ENCODE measurements at regions not wholly inside any gene's neighbourhood (a gene's known extent, or its start where the extent isn't known, plus 50 kb on each side); places are given as distances from the start of the nearest gene placed in this dataset.

GRCh38 chr12:66045506-66045905, 85.0 kb downstream of the LLPH start:
- Histone ChIP-seq H3K23ac (ENCODE audit: insufficient read length, low read depth, low read length) (no peak overlapping the region), H2AK5ac (ENCODE audit: insufficient read length, low read length) (no peak overlapping the region), H3K4me2 (ENCODE audit: insufficient read depth, insufficient read length, low read length) (no peak overlapping the region), H4K5ac (ENCODE audit: insufficient read length, low read depth, low read length) (no peak overlapping the region), H2BK5ac (ENCODE audit: insufficient read length, low read length) (no peak overlapping the region), H2BK120ac (ENCODE audit: low read depth, low read length, poor library complexity, severe bottlenecking) (no peak overlapping the region), H2BK15ac (ENCODE audit: low read depth, low read length) (no peak overlapping the region), H2AFZ (ENCODE audit: low read length) (no peak overlapping the region), H4K91ac (ENCODE audit: insufficient read length, low read depth, low read length) (no peak overlapping the region), H3K18ac (ENCODE audit: insufficient read length, low read depth, low read length) (no peak overlapping the region), H3K14ac (ENCODE audit: insufficient read depth, low read length) (no peak overlapping the region), H3K9ac (ENCODE audit: extremely low read depth, insufficient read length, low read length) (no peak overlapping the region), H3K27ac (ENCODE audit: insufficient read length, low read depth, low read length) (no peak overlapping the region), H4K20me1 (ENCODE audit: control insufficient read depth, insufficient read depth, insufficient read length) (no peaks in the 10 kb centered on the region), H3K56ac (ENCODE audit: insufficient read length, low read depth, low read length) (no peak overlapping the region), H2BK20ac (ENCODE audit: low read depth, low read length, poor library complexity, severe bottlenecking) (no peak overlapping the region), H3K4me1 (ENCODE audit: insufficient read depth, low read length) (no peaks in the 10 kb centered on the region), H3K23me2 (ENCODE audit: insufficient read length, low read depth, low read length, poor library complexity, severe bottlenecking) (no peaks in the 10 kb centered on the region), H3K4ac (ENCODE audit: low read depth, low read length) (no peak overlapping the region), H3K79me2 (ENCODE audit: insufficient read depth, low read length) (no peaks in the 10 kb centered on the region), H3K27me3 (ENCODE audit: insufficient read depth, low read length) (no peaks in the 10 kb centered on the region), H3K79me1 (ENCODE audit: insufficient read depth, low read depth, low read length, poor library complexity, severe bottlenecking) (no peaks in the 10 kb centered on the region), H4K8ac (replicated peaks; ENCODE audit: insufficient read length, low read depth, low read length) (no peak overlapping the region), H3K9me3 (ENCODE audit: control insufficient read depth, low read depth, low read length) (no peaks in the 10 kb centered on the region), H3T11ph (ENCODE audit: low read length) (no peak overlapping the region), H2BK12ac (ENCODE audit: insufficient read length, low read depth, low read length) (no peak overlapping the region)
- Mint-ChIP-seq H3K4me3 (no peak overlapping the region), H3K4me1 (peaks cover 5 to 6% of the 10 kb centered on the region in 2 experiments), H3K27ac (no peak overlapping the region), H3K36me3 (ENCODE audit: insufficient read depth in 1 of 3, low read depth in 3 of 3) (no peaks in the 10 kb centered on the region), H3K9me3 (no peaks in the 10 kb centered on the region), H3K27me3 (ENCODE audit: low read depth) (no peaks in the 10 kb centered on the region)
- WGBS (ENCODE audit: extremely low coverage, insufficient read length, low lambda C conversion rate) = no CpG with 5 or more reads among the region's 3 CpGs
- DNase-seq = no peak
- TF ChIP-seq, protein P1, sequence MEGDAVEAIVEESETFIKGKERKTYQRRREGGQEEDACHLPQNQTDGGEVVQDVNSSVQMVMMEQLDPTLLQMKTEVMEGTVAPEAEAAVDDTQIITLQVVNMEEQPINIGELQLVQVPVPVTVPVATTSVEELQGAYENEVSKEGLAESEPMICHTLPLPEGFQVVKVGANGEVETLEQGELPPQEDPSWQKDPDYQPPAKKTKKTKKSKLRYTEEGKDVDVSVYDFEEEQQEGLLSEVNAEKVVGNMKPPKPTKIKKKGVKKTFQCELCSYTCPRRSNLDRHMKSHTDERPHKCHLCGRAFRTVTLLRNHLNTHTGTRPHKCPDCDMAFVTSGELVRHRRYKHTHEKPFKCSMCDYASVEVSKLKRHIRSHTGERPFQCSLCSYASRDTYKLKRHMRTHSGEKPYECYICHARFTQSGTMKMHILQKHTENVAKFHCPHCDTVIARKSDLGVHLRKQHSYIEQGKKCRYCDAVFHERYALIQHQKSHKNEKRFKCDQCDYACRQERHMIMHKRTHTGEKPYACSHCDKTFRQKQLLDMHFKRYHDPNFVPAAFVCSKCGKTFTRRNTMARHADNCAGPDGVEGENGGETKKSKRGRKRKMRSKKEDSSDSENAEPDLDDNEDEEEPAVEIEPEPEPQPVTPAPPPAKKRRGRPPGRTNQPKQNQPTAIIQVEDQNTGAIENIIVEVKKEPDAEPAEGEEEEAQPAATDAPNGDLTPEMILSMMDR (conservative IDR thresholded peaks at IDR 0.05) = no peak

Measured in H9 (cell line).